ENCODE measurements at regions not wholly inside any gene's neighbourhood (a gene's known extent, or its start where the extent isn't known, plus 50 kb on each side); places are given as distances from the start of the nearest gene placed in this dataset.
"Not testable (repeated sequence)": the region's sequence is repeated elsewhere in the genome, so short reads cannot be mapped to it uniquely, and the experiment has no call there.

- DNase-seq = no peak
Observed at GRCh38 chr22:49413146-49413545, 414.5 kb downstream of the BRD1 start.

DNA sequence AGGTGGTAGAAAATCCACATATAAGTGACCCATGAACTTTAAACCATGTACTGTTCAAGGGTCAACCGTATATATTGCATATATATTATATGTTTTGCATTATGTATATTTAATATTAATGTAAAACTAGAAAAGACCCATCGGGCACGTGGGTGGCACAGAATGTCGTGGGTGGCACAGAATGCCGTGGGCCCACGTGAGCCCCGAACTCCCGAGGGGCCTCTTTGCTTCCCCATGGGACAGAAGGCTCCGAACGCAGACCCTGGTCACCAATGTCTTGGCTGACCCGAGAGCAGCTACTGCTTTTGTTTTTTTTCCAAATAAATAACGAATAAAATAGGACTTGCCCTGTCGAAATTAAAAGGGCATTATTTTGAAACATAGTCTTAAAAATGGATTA is 415.4 kb downstream of the BRD1 start:
- no peak for DNase-seq

GRCh38 chr22:49411236-49411635 is 416.4 kb downstream of the BRD1 start:
- no peak for DNase-seq

- DNase-seq = no peak
Observed at GRCh38 chr22:49408102-49408836, 419.4 kb downstream of the BRD1 start.

DNA sequence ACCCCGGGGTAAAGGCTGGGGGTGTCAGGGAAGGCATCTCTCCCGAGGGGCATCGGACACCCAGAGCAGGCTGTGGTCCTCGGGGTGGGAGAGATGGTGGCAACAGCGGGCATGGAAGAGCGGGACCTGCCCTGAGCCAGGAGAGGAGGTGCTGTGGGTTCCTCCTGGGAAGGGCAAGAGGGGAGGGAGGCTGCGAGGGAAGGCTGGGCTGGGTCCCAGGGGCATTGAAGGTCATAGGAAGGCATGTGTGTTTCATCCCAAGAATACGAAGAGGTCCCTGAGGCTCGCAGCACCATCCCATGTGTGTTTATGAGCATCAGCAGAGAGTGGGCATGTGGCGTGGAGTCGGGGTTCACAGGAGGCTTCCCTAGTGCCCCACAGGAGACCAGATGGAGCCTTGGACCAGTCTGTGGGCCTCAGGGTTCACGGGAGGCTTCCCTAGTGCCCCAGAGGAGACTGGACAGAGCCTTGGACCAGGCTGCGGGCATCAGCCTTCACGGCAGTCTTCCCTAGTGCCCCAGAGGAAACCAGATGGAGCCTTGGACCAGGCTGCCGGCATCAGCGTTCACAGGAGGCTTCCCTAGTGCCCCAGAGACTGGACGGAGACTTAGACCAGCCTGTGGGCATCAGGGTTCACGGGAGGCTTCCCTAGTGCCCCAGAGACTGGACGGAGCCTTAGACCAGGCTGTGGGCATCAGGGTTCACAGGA is 420.6 kb downstream of the BRD1 start:
- DNase-seq = no peak

DNA sequence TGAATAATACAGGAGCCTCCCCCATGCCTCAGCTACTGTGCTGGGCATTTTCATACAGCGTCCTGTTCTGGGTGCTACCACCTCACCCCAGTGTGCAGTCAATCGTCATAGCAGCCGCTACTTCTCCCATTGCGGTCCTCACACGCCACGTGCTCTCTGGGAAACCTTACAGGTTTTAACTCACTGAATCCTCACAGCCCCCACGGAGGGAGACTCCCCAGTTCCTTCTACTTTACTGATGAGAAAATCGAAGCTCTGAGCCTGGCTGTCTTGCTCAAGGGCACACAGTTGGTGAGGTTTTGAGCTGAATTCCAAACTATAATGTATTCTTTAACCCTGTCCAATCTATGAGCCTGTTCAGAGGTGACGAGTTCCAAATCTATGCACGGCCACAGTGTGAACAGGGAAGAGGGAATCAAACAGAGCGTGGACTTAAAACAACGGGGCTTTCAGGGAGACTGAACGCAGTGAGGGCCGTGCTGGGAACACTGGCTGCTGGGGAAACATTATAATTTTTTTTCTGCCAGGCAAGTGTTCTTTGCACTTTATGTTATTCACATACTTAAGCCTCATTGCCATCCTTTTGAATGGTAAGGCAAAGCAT is 421.5 kb downstream of the BRD1 start:
- no peak for DNase-seq

DNA sequence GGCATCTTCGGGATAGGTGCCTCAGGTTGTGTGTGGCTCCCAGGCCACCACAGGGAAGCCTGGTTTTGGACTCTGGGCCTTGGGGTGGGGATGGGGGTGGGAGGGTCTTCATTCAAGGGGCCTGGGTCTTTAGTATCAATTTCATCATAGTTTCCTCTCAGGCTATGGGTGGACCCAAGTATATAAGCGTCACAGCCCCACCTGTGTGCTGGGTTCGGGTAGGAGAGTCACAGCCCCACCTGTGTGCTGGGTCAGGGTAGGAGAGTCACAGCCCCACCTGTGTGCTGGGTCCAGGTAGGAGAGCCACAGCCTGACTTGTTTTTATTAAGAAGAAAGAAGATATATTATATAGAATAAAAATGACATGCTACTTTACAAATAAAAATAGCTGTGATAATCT is 422.1 kb downstream of the BRD1 start:
- DNase-seq = no peak

DNA sequence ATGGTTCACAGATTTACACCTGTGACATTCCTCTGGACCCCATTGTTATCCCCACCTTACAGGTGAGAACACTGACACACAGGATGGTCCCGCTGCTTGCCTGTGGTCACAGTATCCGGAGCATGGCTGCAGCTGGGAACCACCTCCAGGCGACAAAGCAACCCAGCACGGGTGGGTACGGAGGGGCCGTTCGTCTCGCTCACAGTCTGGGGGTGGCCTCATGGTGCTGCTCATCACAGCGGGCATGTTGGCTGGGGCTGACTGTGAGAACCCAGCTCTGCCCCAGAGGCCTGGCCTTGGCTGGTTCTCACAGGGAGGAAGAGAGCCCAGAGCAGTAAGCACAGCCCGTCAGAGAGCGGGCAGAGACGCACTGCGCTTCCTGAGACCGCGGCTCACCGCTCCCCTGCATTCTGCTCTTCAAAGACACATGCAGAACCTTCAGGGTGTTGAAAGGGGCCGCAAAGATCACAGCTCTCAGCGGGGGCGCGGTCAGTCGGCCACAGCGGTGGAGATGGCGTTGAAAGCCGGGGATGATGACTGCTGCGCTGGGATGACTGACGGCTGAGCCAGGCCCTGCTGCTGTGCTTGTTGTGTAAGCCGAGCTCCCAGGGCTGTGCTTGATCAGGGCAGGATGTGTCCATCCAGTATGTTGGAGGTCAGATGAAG is 423.0 kb downstream of the BRD1 start:
- no peak for DNase-seq

- DNase-seq = no peak
Observed at GRCh38 chr22:49404020-49404419, 423.7 kb downstream of the BRD1 start.

DNA sequence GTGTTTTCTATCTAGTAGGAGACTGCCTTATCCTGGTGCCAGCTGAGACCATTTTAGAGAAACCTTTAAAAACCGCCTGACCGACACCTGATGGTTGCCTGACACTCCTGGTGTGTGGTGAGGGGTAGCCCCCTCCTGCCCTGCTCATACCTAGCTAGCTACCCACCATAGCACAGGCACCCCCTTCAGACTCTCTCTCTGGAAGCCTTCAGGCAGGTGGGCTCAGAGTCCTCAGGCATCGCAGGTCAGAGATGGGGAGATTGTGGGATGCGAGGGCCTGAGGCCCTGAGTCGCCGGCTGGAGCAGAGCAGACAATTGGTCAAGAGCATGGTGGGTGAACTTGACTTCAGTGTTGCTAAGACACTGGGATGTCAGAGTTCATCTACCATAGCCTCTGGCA is 424.6 kb downstream of the BRD1 start:
- no peak for DNase-seq

- DNase-seq = no peak
Observed at GRCh38 chr22:49402169-49402568, 425.5 kb downstream of the BRD1 start.

DNA sequence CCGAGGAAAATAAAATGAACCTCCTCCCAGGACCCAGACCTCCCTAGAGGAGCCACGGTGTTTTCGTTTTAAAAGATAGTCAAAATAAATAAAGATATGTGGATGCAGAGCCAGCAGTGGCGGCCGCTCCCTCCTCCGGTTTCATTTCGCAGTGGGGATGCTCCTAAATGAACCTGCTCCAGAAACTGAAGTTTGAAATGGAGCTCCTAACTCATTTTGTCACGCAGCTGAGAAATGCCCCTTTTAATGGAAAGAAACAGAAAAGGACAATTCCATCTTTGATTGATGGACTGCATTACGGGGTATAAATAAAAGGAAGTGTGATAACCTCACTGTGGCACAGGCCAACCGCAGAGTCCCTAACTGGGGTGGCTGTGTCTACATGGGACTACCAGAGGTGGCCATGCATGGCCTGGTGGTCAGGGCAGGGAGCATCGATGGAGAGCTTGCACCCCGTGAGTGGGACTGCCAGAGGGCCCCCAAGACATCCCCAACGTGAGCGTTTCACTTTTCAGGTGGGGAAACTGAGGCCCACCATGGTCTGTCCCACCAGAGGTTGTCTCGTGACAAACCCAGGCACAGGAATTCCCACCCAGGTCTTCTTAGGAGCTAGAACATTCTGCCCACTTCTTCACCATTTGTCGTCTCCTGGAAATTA is 426.6 kb downstream of the BRD1 start:
- DNase-seq = no peak

- no peak for DNase-seq
Observed at GRCh38 chr22:49400136-49400940, 427.3 kb downstream of the BRD1 start.

DNA sequence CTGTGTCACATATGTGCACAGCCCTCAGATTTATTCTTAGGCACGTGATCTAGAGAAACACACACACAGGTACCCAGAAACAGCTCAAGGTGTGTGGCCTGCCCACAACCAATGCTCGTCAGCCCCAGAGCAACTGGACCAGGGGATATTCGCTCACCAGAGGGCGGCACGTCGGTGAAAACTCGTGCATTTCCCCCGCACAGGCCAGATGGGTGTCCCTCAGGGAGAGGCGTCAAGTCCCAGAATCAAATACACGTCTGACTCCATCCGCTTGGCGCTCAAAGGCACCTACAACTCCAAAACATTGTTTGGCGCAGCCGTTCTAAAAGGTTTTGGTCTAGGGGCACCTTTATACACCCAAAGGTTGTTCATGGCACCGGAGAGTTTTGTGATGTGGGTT is 429.0 kb downstream of the BRD1 start:
- DNase-seq = no peak

- no peak for DNase-seq
Observed at GRCh38 chr22:49398115-49398514, 429.6 kb downstream of the BRD1 start.

GRCh38 chr22:49396817-49397216 is 430.9 kb downstream of the BRD1 start:
- DNase-seq = no peak

DNA sequence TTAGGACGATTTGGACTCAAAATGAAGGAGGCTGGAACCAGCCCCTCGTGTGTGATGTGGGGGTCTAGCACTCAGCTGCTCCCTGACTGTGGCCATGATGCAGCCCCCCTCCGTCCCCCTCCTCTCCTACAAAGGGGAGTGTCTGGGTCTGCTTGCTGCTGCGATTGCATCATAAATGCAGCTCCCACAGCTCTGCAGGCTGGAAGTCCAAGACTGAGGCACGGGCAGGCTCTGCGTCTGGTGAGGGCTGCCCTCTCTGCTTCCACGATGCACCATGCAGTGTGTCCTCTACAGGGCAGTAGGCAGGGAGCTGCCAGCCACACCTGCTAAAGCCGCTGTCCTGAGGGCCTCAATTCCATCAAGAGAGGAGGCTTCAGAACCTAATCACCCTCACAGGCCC is 432.1 kb downstream of the BRD1 start:
- DNase-seq = no peak

DNA sequence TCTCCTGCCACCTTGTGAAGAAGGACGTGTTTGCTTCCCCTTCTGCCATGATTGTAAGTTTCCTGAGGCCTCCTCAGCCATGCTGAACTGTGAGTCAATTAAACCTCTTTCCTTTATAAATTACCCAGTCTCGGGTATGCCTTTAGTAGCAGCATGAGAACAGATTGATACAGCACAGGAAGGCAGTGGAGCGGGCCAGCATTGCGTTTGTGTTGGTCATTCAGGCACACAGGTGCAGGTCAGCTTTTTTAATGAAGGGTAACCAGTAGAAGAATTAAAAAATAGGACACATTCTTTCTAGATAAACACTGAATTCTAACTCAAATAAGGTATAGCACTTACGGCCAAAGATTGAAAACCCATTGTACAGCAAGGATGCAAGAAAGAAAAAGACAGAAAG is 432.6 kb downstream of the BRD1 start:
- not testable (repeated sequence) for DNase-seq

- DNase-seq = no peak
Observed at GRCh38 chr22:49394116-49394785, 433.4 kb downstream of the BRD1 start.

GRCh38 chr22:49393526-49393925 is 434.1 kb downstream of the BRD1 start:
- DNase-seq = no peak

DNA sequence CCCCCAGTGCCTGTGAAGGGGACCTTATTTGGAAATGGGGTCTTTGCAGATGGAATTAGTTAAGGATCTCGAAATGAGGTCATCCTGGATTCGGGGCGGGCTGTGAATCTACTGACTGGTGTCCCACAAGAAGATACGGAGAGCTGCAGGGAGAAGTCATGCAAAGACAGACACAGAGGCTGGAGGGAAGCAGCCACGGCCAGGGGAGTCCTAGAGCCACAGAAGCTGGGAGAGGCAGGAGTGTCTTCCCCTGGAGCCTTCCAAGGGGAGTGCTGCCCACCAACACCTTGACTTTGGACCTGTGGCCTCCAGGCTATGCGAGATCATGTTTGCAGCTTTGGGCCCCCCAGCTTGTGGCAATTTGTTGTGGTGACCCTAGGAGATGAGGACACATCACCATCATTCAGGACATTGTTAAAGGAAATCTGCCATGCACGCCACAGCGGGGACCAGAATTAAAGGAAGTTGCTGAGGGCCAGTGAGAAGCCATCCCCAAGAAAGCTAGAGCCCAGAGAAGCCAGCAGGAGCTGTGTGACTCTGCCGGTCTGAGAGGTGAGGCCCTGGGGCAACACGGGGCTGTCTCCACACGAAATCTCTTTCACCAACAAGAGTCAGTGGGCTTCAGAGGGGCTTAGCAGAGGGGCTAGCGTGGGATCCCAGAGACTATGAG is 434.7 kb downstream of the BRD1 start:
- DNase-seq = no peak

Data from skin of body (tissue), 1 donor.